GM12878 (cell line): ENCODE measurements at regions not wholly inside any gene's neighbourhood (a gene's known extent, or its start where the extent isn't known, plus 50 kb on each side); places are given as distances from the start of the nearest gene placed in this dataset.
A peak's percentile ranks its signal among the peaks of the same experiment; 100 is the strongest.

Experiments used
- ATAC-seq: fragments of 200-7000 bp; cut with Tn5 transposase; 3 replicates; pipeline ENCODE4 v1.9.1; 2020; ENCODE audit warnings: mild to moderate bottlenecking, moderate library complexity
- BruUV-seq: library from RNA; stranded (reverse); fragments of 400-500 nt; replicated peaks from 2 replicates; lab custom pipeline; 2021; lab: Mats Ljungman, UMichigan
- CTCF ChIA-PET: fragments of 300-600 bp; sonication (Branson Sonifier 250); formaldehyde crosslinking; extraction: SDS; loops from one replicate; lab custom pipeline; 2021; ENCODE audit warnings: inconsistent platforms; lab: Yijun Ruan, JAX
- POLR2A ChIA-PET: fragments of 350-600 bp; formaldehyde crosslinking; extraction: SDS; loops from one replicate; lab custom pipeline; 2021; ENCODE audit warnings: inconsistent platforms; lab: Charles Lee
- RAD21 ChIA-PET: fragments of 300-600 bp; sonication (Branson Sonifier 250); formaldehyde crosslinking; loops from one replicate; lab custom pipeline; 2023; ENCODE audit warnings: antibody characterized with exemption; ENCODE audit not compliant: unreplicated experiment; lab: Charles Lee
- SMC1A ChIA-PET: fragments of 300-600 bp; sonication (Branson Sonifier 250); formaldehyde crosslinking; loops from one replicate; lab custom pipeline; 2023; ENCODE audit not compliant: unreplicated experiment, uncharacterized antibody; lab: Charles Lee
- DNase-seq: peaks from one replicate; pipeline ENCODE4 v3.0.0-alpha.2; 2011; ENCODE audit warnings: low read depth, low spot score
- FAIRE-seq: peaks from 3 replicates; lab custom pipeline; 2011; peaks lifted over from hg19 to GRCh38; lab: Jason Lieb, UNC
- H2AFZ ChIP-seq: 2 replicates; pipeline ENCODE4 v1.6.0; 2011; ENCODE audit warnings: low read depth, low read length, control low read depth; ENCODE audit not compliant: control insufficient read depth
- H3K27ac ChIP-seq: 2 replicates; pipeline ENCODE4 v1.5.1; 2011; ENCODE audit warnings: control low read depth; ENCODE audit not compliant: control insufficient read depth, insufficient read depth
- H3K27me3 ChIP-seq, 2 experiments: replicated peaks in 1 of 2; 2 replicates each; pipeline versions ENCODE4 v1.6.0 to v1.6.1; 2011; ENCODE audit warnings: low read length in 1 of 2; ENCODE audit not compliant: control insufficient read depth in 2 of 2, insufficient read depth in 2 of 2
- H3K36me3 ChIP-seq, 2 experiments: 2 replicates each; pipeline ENCODE4 v1.5.1; 2011; ENCODE audit warnings: low read length in 1 of 2; ENCODE audit not compliant: control insufficient read depth in 2 of 2, insufficient read depth in 2 of 2
- H3K4me1 ChIP-seq: 2 replicates; pipeline ENCODE4 v1.6.1; 2011; ENCODE audit warnings: mild to moderate bottlenecking, low read length, moderate library complexity, mixed read lengths; ENCODE audit not compliant: control insufficient read depth, insufficient read depth
- H3K4me2 ChIP-seq: 2 replicates; pipeline ENCODE4 v1.6.0; 2011; ENCODE audit warnings: control low read depth; ENCODE audit not compliant: control insufficient read depth, insufficient read depth
- H3K4me3 ChIP-seq: fragments of 200-600 bp; sonication (generic); 2 replicates; pipeline ENCODE4 v1.5.1; 2016
- H3K79me2 ChIP-seq: 2 replicates; pipeline ENCODE4 v1.6.0; 2011; ENCODE audit warnings: low read length; ENCODE audit not compliant: control insufficient read depth, insufficient read depth
- H3K9ac ChIP-seq: 2 replicates; pipeline ENCODE4 v1.8.0; 2011; ENCODE audit warnings: low read length, control low read depth, mixed read lengths; ENCODE audit not compliant: control insufficient read depth, insufficient read depth
- H3K9me3 ChIP-seq: replicated peaks from 3 replicates; pipeline ENCODE4 v1.5.1; 2011; ENCODE audit warnings: mild to moderate bottlenecking, low read length; ENCODE audit not compliant: control insufficient read depth, insufficient read depth
- H4K20me1 ChIP-seq: 2 replicates; pipeline ENCODE4 v1.6.0; 2011; ENCODE audit not compliant: control insufficient read depth, insufficient read depth
- CHD1 ChIP-seq: IDR thresholded peaks from 2 replicates; pipeline ENCODE4 v1.6.1; 2012; ENCODE audit warnings: low read depth, low read length, improper control_type of control experiment
- WGBS: methylation state at CpG from one replicate; pipeline ENCODE4 v1.1.6; 2016; ENCODE audit warnings: low lambda C conversion rate; ENCODE audit not compliant: insufficient replicate concordance, insufficient coverage; ENCODE audit errors: missing lambda C conversion rate; 5-methylcytosine and 5-hydroxymethylcytosine counted together
- in situ Hi-C: fragments of 300-500 bp; cut with MboI; formaldehyde crosslinking; loops from 9 replicates; pipeline ENCODE4 v1.14.3; 2018; ENCODE audit warnings: mixed read lengths
- intact Hi-C: fragments of 100-400 bp; cut with micrococcal nuclease; formaldehyde crosslinking; loops from one replicate; pipeline ENCODE4 v1.14.2; 2022; ENCODE audit not compliant: unreplicated experiment
- TF ChIP-seq, protein P1 (sequence below), 3 experiments: IDR thresholded peaks in 2 of 3; conservative IDR thresholded peaks in 1 of 3; 2 replicates each; pipeline ENCODE4 v1.5.1; 2011; ENCODE audit warnings: low read depth in 3 of 3, low read length in 3 of 3, mild to moderate bottlenecking in 3 of 3, control low read depth in 2 of 3, moderate library complexity in 2 of 3, inconsistent platforms in 1 of 3, mixed read lengths in 1 of 3; ENCODE audit not compliant: control insufficient read depth in 2 of 3, insufficient read depth in 1 of 3; ENCODE audit errors: extremely low read depth in 1 of 3

DNA sequence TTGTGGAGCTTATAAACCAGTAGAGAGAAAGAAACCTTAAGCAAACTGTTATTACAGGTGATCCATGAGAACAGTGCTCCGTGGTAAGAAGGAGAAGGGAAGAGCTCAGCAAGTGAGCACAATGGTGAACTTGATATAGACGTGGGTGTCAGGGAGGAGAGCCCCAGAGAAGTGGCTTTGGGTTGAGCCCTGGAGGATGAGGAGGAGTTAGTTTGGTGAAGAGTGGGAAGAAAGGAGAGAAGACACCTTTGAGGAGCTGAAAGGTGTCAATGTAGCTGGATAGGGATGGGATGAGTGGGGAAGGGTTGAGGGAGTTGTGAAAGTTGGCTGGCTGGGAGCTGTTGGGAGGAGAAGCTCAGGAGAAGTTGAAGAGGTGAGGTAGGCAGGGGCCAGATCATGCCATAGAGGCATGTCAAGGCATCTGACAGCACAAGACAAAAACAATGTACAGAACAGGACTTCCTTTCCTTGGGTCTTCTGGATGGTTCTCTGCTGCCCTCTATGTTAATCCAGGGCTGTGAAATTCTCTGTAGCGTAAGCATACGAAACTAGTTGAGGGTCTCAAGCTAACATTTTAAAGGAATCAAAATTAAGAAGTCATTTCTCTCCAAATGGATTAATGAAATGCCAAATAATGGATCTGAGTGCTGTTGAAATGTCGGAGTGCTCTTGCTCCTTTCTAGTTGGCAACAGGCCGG is 501.9 kb downstream of the KDM4C start:
- no TSS peak for BruUV-seq
- no peak overlapping the region for H2AFZ ChIP-seq
- CTCF ChIA-PET = interaction anchor here (0.6 to 1.5 kb wide), 7 partner anchors 9 to 432 kb away, joined by 3 to 4 read pairs (median 3); no protein-coding TSS in a partner anchor
- RAD21 ChIA-PET = interaction anchor here (0.6 to 1.0 kb wide), 4 partner anchors 82 to 344 kb away, joined by 3 to 4 read pairs (median 3); no protein-coding TSS in a partner anchor
- H3K79me2 ChIP-seq = no peaks in the 10 kb centered on the region
- no peak for FAIRE-seq
- POLR2A ChIA-PET = no interaction called here
- H3K9me3 ChIP-seq = no peaks in the 10 kb centered on the region
- H3K4me1 ChIP-seq = no peaks in the 10 kb centered on the region
- intact Hi-C loops (no loop called here), in situ Hi-C loops (no loop called here)
- no peak for ATAC-seq
- DNase-seq = no peak
- H3K9ac ChIP-seq = no peak overlapping the region
- no peak overlapping the region for H3K4me2 ChIP-seq
- no peaks in the 10 kb centered on the region for H4K20me1 ChIP-seq
- no peak overlapping the region for H3K27ac ChIP-seq
- H3K36me3 ChIP-seq = no peaks in the 10 kb centered on the region
- no peak for TF ChIP-seq CHD1
- TF ChIP-seq, protein P1, sequence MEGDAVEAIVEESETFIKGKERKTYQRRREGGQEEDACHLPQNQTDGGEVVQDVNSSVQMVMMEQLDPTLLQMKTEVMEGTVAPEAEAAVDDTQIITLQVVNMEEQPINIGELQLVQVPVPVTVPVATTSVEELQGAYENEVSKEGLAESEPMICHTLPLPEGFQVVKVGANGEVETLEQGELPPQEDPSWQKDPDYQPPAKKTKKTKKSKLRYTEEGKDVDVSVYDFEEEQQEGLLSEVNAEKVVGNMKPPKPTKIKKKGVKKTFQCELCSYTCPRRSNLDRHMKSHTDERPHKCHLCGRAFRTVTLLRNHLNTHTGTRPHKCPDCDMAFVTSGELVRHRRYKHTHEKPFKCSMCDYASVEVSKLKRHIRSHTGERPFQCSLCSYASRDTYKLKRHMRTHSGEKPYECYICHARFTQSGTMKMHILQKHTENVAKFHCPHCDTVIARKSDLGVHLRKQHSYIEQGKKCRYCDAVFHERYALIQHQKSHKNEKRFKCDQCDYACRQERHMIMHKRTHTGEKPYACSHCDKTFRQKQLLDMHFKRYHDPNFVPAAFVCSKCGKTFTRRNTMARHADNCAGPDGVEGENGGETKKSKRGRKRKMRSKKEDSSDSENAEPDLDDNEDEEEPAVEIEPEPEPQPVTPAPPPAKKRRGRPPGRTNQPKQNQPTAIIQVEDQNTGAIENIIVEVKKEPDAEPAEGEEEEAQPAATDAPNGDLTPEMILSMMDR (IDR thresholded peaks at IDR 0.05 in 2 of 3, conservative IDR thresholded peaks at IDR 0.05 in 1 of 3; ENCODE audit: control insufficient read depth in 2 of 3, extremely low read depth in 1 of 3, insufficient read depth in 1 of 3, low read depth in 3 of 3, low read length in 3 of 3) = 0 out of 6 replicates have a peak, but pooled peaks of 1 of the 3 experiments have one; percentile 20
- SMC1A ChIA-PET = interaction anchor here (0.7 to 2.5 kb wide), 3 partner anchors 9 to 207 kb away, joined by 3 to 7 read pairs (median 6); no protein-coding TSS in a partner anchor
- 30% methylated on average over 6 of the region's 6 CpGs for WGBS
- no peaks in the 10 kb centered on the region for H3K27me3 ChIP-seq
- H3K4me3 ChIP-seq = no peak overlapping the region
